HEK293T (cell line): ENCODE measurements at regions not wholly inside any gene's neighbourhood (a gene's known extent, or its start where the extent isn't known, plus 50 kb on each side); places are given as distances from the start of the nearest gene placed in this dataset.

Experiments used
- CTCF ChIA-PET: fragments of 350-600 bp; formaldehyde crosslinking; extraction: SDS; loops from one replicate; lab custom pipeline; 2021; ENCODE audit warnings: antibody characterized with exemption, inconsistent platforms; lab: Yijun Ruan, JAX
- POLR2A ChIA-PET: fragments of 350-600 bp; formaldehyde crosslinking; extraction: SDS; loops from one replicate; lab custom pipeline; 2020; ENCODE audit warnings: antibody characterized with exemption, inconsistent platforms; lab: Yijun Ruan, JAX
- DNase-seq: peaks from one replicate; pipeline ENCODE4 v3.0.0; 2012; ENCODE audit warnings: mixed read lengths; ENCODE audit errors: extremely low spot score
- ARNT ChIP-seq: fragments of 450-650 bp; IDR thresholded peaks from 2 replicates; pipeline ENCODE4 v1.6.1; 2017; ENCODE audit warnings: mild to moderate bottlenecking
- BHLHE40 ChIP-seq: fragments of 450-650 bp; IDR thresholded peaks from 2 replicates; pipeline ENCODE4 v1.6.1; 2016; ENCODE audit warnings: mild to moderate bottlenecking, moderate library complexity, borderline replicate concordance
- CTBP1 ChIP-seq: fragments of 450-650 bp; IDR thresholded peaks from 2 replicates; pipeline ENCODE4 v1.6.1; 2016; ENCODE audit warnings: borderline replicate concordance
- ELF4 ChIP-seq: fragments of 450-650 bp; IDR thresholded peaks from 2 replicates; pipeline ENCODE4 v1.6.1; 2017; ENCODE audit warnings: antibody characterized with exemption
- FOXA1 ChIP-seq: fragments of 450-650 bp; IDR thresholded peaks from 2 replicates; pipeline ENCODE4 v1.6.1; 2016; ENCODE audit warnings: mild to moderate bottlenecking
- FOXK2 ChIP-seq: fragments of 450-650 bp; IDR thresholded peaks from 2 replicates; pipeline ENCODE4 v1.6.1; 2016; ENCODE audit warnings: mild to moderate bottlenecking
- FOXM1 ChIP-seq: fragments of 450-650 bp; IDR thresholded peaks from 2 replicates; pipeline ENCODE4 v1.6.1; 2017; ENCODE audit warnings: mild to moderate bottlenecking, borderline replicate concordance
- HDGF ChIP-seq: fragments of 450-650 bp; IDR thresholded peaks from 2 replicates; pipeline ENCODE4 v1.6.1; 2017; ENCODE audit warnings: antibody characterized with exemption, borderline replicate concordance
- L3MBTL2 ChIP-seq: fragments of 450-650 bp; conservative IDR thresholded peaks from 2 replicates; pipeline ENCODE4 v1.6.1; 2016; ENCODE audit warnings: mild to moderate bottlenecking
- LEF1 ChIP-seq: fragments of 450-650 bp; IDR thresholded peaks from 2 replicates; pipeline ENCODE4 v1.6.1; 2017; ENCODE audit warnings: mild to moderate bottlenecking, borderline replicate concordance
- NFRKB ChIP-seq: fragments of 450-650 bp; IDR thresholded peaks from 2 replicates; pipeline ENCODE4 v1.6.1; 2016; ENCODE audit warnings: mild to moderate bottlenecking, moderate library complexity
- PKNOX1 ChIP-seq: fragments of 450-650 bp; IDR thresholded peaks from 2 replicates; pipeline ENCODE4 v1.6.1; 2016
- SP1 ChIP-seq: fragments of 450-650 bp; IDR thresholded peaks from 2 replicates; pipeline ENCODE4 v1.6.1; 2017
- SUZ12 ChIP-seq: fragments of 450-650 bp; IDR thresholded peaks from 2 replicates; pipeline ENCODE4 v1.6.1; 2016; ENCODE audit warnings: mild to moderate bottlenecking
- TARDBP ChIP-seq: fragments of 450-650 bp; IDR thresholded peaks from 2 replicates; pipeline ENCODE4 v1.6.1; 2016
- ZNF384 ChIP-seq: fragments of 450-650 bp; IDR thresholded peaks from 2 replicates; pipeline ENCODE4 v1.6.1; 2016

- POLR2A ChIA-PET, result interaction anchor here (0.6 kb wide), 1 partner anchor 73 kb away, joined by 3 read pairs; no protein-coding TSS in a partner anchor
- CTCF ChIA-PET, result interaction anchor here (1.0 kb wide), 1 partner anchor 10 kb away, joined by 3 read pairs; no protein-coding TSS in a partner anchor
- no peak for DNase-seq
- TF ChIP-seq FOXA1 (no peak), ZNF384 (no peak), NFRKB (no peak), FOXK2 (no peak), CTBP1 (no peak), TARDBP (no peak), ARNT (no peak)
These were observed 601.8 kb upstream of the ZNF608 start for GRCh38 chr5:125348221-125348692.

- POLR2A ChIA-PET, result no interaction called here
- DNase-seq, result no peak
- CTCF ChIA-PET, result interaction anchor here (0.9 to 1.0 kb wide), 2 partner anchors 9 to 306 kb away, joined by 3 to 6 read pairs; no protein-coding TSS in a partner anchor
- TF ChIP-seq ARNT, result no peak
- no peak for TF ChIP-seq SP1
- no peak for TF ChIP-seq FOXA1
- no peak for TF ChIP-seq HDGF
- TF ChIP-seq CTBP1, result no peak
- TF ChIP-seq L3MBTL2, result no peak
- no peak for TF ChIP-seq ZNF384
- TF ChIP-seq LEF1, result no peak
- no peak for TF ChIP-seq TARDBP
- TF ChIP-seq PKNOX1, result no peak
- TF ChIP-seq ELF4, result no peak
- TF ChIP-seq BHLHE40, result no peak
- no peak for TF ChIP-seq NFRKB
- no peak for TF ChIP-seq FOXK2
These were observed 602.7 kb upstream of the ZNF608 start for GRCh38 chr5:125348936-125349831.

- TF ChIP-seq ARNT (no peak), ELF4 (no peak), FOXA1 (no peak), LEF1 (no peak), CTBP1 (no peak), FOXK2 (no peak), PKNOX1 (no peak), L3MBTL2 (no peak), NFRKB (no peak), SP1 (no peak), ZNF384 (no peak), FOXM1 (no peak), SUZ12 (no peak), HDGF (no peak), TARDBP (no peak), BHLHE40 (no peak)
- CTCF ChIA-PET, result interaction anchor here (1.2 kb wide), 1 partner anchor 9 kb away, joined by 3 read pairs; no protein-coding TSS in a partner anchor
- no peak for DNase-seq
- POLR2A ChIA-PET, result no interaction called here
These were observed 611.2 kb upstream of the ZNF608 start for GRCh38 chr5:125357660-125358059.

GRCh38 chr5:125365747-125366146, 619.3 kb upstream of the ZNF608 start:
- DNase-seq, result no peak
- TF ChIP-seq CTBP1 (no peak), ELF4 (no peak), BHLHE40 (no peak), NFRKB (no peak), ZNF384 (no peak), FOXM1 (no peak), FOXK2 (no peak), TARDBP (no peak), L3MBTL2 (no peak), PKNOX1 (no peak), ARNT (no peak), HDGF (no peak), LEF1 (no peak), SP1 (no peak), SUZ12 (no peak), FOXA1 (no peak)
- POLR2A ChIA-PET, result no interaction called here
- CTCF ChIA-PET, result no interaction called here

GRCh38 chr5:125367702-125368101, 621.3 kb upstream of the ZNF608 start:
- ChIA-PET POLR2A (no interaction called here), CTCF (interaction anchor here (0.6 kb wide), 1 partner anchor 377 kb away, joined by 3 read pairs; no protein-coding TSS in a partner anchor)
- no peak for TF ChIP-seq SP1
- TF ChIP-seq LEF1, result no peak
- no peak for TF ChIP-seq L3MBTL2
- TF ChIP-seq FOXK2, result no peak
- DNase-seq, result no peak

GRCh38 chr5:125370461-125371205, 624.2 kb upstream of the ZNF608 start:
- CTCF ChIA-PET, result no interaction called here
- TF ChIP-seq TARDBP (no peak), SP1 (no peak), FOXK2 (no peak), SUZ12 (no peak), FOXM1 (no peak), NFRKB (no peak), ARNT (no peak), LEF1 (no peak), L3MBTL2 (no peak), CTBP1 (no peak), BHLHE40 (no peak), ELF4 (no peak), FOXA1 (no peak)
- DNase-seq, result no peak
- POLR2A ChIA-PET, result no interaction called here
